GM21576 (cell line): ENCODE measurements at regions not wholly inside any gene's neighbourhood (a gene's known extent, or its start where the extent isn't known, plus 50 kb on each side); places are given as distances from the start of the nearest gene placed in this dataset.
"Not testable (repeated sequence)": the region's sequence is repeated elsewhere in the genome, so short reads cannot be mapped to it uniquely, and the experiment has no call there.

Experiments
- ATAC-seq: cut with Tn5 transposase; IDR thresholded peaks from one replicate; pipeline ENCODE4 v1.9.1; 2021; ENCODE audit warnings: mild to moderate bottlenecking, moderate library complexity; ENCODE audit not compliant: unreplicated experiment

DNA sequence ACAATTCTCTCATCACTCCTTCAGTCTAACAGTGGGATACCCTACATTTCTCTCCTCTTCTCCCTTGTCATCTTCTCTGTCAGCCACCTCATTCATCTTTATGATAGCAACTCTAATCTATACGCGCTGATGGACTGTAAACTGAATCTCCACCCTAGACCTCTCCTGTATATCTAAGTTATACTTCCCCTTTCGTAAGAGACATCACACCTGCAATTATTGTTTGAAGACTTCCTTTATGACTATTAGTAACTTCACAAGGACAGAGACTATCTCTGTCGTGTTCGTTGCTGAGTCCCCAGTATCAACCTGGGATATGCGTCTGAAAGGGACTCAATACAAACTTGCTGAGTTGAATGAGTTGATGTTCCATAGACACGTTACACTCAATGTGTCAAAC lies 263.2 kb downstream of the IRS1 start:
- no peak for ATAC-seq

DNA sequence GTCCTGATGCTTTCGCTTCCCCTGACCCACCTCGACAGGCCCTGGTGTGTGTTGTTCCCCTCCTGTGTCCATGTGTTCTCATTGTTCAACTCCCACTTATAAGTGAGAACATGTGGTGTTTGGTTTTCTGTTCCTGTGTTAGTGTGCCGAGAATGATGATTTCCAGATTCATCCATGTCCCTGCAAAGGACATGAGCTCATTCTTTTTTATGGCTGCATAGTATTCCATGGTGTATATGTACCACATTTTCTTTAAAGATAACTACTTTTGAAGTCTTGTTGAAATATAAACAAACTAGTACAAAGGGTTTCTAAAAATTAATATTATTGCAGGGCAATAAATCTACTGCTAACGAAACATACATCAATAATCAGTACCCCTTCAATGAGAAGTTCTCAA lies 266.6 kb downstream of the IRS1 start:
- not testable (repeated sequence) for ATAC-seq

DNA sequence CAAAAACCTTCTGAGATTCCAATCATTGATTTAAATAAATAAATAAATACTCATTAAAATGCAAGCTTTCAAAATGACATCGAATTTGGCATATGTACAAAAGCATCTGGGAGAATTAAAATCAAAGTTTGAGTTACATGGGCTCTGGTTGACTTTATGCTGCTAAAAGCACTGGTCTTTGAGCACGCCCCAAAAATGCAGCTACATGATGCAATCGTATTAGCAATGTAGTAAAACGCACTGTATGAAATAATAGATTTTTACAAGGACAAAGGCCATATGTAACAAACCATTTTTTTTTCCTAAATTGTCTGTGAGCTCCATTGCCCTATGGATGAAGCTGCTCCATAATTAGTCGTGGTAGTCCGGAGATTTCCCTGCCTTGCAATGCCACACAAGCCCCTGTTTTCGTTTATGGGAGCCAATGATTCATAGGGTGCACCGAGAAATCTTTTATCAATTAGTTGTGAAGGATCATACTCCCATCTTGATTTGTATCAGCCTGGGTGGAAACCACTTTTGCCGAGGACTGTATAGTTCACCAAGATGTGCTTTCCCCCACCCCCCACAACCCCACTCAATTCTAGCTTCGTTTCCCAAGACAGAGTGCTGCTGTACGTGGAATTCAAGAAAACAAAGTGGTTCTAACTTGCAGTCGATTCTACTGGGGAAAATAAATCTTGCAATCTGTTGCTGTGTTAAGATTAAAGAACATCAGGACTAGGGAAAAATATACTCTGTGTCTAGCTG lies 268.4 kb downstream of the IRS1 start:
- no peak for ATAC-seq

DNA sequence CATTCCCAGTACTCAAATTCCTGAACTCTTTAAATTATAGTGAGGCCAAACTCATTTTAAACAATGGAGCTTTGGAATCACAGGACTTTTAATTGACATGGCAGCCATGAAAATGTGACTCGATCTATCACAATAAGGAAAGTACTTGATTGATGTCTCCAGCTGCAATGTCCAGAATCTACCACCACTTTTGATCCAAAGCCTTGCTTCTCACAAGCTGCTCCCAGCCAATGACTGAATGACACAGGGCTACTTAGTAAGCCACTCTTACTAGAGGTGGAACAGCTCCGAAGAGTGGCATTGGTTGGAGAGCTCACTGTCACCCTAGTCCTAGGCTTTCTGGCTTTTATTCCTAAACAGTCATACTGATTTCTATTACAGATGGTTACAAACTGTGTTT lies 270.1 kb downstream of the IRS1 start:
- no peak for ATAC-seq

DNA sequence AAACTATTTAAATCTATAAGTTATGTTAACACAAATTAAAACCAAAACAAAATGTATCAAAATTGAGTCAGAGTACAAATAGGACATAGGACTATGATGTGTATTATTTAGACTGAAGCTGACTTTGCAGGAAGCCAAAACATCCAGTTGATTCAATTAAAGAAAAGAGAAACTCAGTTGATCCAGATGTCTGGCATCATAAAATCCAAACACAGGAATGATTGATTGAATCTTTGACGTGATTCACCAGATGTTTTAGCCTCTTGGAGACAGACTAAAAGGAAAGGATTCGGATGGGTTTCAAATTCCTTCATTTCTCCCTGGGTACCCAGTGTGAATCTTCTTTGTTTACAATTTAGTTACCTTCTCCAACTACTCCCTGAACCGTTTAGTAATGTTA lies 272.9 kb downstream of the IRS1 start:
- ATAC-seq, result no peak

DNA sequence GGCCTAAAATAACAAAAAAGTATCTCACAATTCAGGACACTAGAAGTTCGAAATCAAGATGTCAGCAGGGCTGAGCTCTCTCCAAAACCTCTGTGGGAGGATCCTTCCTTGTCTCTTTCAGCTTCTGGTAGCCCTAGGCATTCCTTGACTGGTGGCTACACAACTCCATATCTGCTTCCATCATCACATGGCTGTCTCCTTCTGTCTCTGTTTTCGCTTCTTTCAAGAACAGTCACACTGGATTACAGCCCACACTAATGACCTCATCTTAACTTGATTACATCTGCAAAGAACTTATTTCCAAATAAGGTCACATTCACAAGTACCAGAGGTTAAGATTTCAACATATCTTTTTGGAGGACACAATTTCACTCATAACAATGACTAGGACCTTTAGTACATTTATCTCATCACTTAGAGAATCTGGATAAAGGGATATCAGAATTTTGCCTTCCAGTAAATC lies 275.2 kb downstream of the IRS1 start:
- no peak for ATAC-seq

DNA sequence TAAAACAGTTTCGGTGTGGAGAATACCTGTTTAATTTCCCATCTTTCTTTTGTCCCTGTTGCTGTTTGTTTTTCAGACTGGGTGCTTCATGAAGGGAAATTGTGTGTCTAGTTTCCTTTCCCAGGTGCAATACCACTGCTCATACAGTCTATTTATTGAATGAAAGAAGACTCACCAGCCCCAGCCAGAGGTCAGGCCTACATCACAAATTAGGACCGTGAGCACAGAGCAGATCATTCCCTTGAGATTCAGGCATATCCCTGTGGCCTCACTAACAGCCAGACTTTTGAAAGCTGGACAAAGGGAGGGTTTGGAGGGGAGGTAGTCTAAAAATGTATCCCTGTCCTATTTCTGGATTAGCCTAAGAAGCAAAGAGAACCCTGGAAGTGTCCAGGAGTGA lies 278.9 kb downstream of the IRS1 start:
- ATAC-seq, result no peak

DNA sequence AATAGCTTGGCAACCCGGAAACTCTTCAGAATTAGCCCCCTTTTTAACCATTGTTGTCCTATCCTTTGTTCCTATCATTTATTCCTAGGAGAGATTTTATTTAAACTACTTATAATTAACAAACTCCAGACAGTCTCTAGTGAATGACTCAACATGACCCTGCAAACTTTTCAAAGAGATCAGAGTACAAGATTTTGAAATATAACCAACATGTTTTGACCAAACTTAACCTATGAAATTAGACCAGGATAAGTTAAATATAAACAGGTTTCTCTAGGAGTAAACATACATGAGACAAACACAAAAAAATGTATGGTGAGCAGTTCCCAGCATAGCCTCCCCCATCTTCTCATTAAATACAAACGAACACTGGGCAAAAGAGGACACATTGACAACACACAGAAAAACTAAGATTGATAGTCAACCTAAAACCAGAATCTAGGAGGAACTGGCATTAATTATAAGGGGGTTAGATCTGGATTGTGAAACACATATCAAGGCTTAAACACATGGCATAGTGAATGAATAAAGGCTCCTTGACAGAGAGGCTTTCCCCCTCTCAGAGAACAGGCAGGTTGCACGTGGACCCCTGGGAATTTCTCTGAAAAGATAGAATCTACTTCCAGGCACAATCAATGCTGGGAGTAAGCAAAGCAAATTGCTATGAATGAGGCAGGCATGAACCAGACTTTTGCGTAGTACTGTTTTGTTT lies 284.1 kb downstream of the IRS1 start:
- ATAC-seq, result no peak

DNA sequence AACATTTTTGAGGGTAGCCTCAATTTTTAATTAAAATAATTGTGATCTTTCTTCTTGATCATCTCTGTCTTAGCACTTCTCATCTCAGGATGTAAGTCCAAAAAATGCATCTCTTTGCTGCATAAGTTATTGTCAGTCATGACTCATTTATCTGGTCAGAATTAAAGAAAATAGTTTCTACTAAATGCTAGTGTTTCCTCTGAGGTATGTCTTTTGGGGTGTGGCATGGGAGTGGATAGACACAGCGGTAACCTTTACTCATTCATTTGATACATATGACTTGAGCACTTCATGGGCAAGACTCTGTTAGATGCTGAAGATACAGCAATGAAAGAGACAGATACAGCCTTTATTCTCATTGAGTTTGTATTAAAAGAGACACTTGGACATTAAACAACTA lies 284.7 kb downstream of the IRS1 start:
- no peak for ATAC-seq

DNA sequence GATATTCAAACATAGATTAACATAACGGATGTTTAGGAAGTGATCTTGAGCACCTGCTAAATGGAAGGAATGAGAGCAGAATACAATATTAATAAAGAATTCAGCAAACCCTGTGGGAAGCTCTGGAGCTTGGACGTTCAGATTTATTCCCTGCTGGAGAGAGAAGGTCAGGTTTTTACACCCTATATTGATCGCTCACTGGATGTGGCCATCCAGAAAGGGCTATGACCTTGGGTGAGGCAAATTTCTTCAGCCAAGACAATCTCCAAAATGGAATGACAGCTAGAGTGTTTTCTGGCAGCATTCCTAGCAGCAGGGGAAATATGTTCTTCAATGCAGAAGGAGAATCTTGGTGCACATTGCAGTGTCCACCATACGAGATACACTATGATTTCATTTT lies 288.3 kb downstream of the IRS1 start:
- ATAC-seq, result no peak

DNA sequence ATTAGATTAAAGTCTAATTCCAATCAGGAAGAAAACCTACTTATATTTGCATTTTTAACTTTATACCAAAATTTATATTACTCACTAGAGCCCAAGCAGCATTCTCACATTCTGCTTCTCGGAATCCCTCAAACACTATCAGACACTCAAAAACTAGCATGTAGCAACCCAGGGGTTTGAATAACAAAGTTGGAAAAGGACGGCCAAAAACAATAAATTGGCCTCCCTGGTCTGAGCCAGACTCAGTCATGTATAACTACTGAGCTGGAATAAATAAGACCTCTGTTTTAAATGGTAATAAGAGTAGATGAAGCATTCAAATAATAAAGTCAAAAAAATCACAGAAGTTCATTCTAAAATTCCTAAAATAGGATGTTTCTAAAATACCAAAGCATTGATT lies 290.9 kb downstream of the IRS1 start:
- ATAC-seq, result no peak

DNA sequence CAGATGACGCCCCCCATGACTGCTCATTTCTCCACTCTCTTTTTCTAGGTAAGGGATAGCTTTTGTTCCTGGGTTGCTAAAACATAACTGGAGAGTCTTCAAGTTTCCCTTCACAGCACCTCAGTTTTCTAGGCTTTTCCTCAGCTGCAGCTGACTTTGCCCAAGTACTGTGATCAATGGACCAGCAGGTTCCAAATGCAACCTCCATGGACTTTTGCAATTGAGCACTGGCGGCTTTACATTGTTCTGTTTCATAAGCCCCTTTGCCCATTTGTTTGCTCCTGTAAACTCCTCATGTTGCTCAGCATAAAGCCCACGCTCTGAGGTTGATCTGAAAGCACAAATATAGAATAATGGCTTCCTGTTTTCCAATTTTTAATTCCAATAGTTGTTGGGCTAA lies 291.6 kb downstream of the IRS1 start:
- ATAC-seq, result no peak

DNA sequence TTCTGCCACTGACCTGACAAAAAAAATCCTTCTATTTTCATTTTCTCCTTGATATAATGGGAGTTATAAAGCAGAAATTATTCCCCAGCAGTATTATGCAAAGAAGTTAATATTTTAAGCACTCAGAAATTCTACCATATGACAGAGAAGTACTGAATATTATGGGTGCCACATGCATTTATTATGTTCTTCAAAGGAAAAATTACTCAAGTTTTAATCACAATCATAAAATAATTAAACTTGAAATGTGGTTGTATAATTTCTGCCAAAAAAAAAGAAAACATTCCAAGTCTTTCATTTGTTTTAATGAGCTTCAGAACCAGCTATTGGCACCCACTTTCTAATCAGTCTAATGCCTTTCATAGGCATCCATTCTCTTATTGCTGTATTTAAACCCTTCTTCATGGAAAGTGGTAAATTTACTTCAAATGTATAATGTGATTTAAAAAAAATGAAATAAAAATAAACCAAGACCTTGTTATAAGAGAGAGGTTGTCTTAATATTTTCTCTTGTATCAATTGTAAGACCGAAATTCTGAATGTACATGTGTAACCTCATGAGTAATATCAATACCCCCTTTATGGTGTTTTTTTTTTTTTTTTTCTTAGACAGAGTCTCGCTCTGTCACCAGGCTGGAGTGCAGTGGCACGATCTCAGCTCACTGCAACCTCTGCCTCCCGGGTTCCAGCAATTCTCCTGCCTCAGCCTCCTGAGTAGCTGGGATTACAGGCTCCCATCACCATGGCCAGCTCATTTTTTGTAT lies 302.3 kb downstream of the IRS1 start:
- ATAC-seq, result no peak

DNA sequence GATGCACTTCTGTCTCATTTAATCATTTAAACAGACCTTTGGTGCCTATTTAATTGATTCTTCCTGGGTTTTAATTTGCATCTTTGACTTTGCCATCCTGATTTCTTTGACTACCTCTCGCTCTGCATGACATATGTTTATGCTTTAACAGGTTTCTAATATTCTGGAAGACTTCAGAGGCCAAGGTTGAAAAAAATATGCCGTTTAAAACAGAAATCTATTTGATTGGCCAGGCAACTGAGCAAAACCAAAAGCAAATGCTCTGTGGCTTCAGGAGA lies 303.4 kb downstream of the IRS1 start:
- ATAC-seq, result no peak

DNA sequence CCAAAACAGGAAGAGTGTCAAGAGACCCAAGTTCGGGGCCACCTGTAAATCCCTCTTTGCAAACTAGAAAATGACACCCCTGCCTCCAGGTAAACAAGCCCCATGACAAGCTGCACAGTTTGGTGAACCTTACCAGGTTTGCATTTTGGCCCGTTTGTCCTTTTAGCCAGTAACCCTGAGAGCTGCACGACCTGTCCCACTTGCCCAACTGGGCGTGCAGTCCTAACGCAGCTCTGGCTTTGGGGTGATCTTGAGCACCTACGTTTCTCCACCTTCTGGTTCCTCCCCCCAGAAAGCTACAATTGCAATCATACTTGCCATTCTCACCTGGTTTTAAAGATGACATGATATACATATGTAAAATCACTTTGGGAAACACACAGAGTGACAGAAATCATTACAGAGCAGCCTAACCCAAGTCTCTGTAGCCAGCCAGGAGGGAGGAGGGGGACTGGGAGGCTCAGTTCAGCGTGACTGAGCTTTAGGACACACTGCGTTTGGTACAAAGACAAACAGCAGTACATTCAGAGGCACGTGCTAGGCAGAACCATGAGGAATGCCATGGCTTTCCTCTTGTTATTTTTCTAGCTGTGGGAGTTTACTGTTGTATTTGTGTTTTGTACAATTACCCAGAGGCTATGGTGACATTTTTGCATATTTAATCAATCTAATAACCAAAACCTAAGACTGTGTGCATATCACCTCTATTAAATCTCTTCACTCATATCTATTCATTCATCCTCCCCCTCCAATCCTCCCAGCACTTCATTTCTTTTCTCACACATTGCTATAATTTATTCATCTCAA lies 304.0 kb downstream of the IRS1 start:
- no peak for ATAC-seq

DNA sequence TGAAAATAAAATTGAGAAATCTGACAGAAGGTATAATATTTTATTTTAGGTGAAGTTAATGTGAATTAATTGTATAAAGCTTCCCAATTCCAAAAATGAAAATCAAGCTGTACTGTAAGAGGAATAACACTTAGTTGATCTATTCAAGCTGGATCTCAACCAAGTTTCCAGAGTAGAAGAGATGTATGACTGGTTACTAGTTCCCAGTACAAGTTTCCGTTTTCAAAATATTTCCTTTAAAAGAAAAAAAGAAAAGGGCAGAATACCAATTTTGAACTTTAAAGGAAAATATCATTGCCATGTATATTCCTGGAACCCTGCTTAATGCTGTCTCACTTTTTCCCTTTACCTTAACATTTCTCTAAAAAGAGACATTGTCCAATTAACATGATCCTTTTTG lies 308.5 kb downstream of the IRS1 start:
- ATAC-seq, result no peak

DNA sequence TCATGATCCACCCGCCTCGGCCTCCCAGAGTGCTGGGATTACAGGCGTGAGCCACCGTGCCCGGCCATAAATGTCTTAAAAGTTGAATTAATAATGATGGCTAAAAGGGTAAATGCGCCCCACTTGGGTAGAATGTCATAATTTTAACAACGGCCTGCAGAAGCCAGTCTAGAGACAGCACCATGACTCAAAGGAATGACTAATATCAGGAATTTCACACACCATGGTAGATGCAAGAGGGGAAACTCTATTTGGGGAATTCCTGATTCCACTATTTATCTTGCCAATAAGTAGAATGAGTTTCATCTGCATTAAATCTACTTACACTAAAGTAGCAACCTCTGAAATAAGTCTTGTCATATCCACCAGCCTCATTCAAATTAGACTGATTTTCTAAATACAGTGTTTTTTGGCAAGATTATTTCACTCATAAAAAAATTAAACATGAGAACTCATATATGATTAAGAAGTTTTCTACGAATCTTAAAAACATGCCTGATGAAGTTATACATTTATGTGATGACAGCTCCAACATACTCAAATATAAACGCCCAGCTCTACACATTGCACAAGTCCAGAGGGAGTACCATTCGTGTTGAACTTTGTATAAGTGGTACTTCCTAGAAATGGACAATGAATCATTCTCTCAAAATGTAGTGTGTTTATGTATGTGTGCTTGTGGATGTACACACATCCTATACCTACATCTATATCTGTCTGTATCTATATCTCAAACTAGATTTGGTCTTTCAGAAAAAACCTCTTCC lies 309.7 kb downstream of the IRS1 start:
- ATAC-seq, result no peak

DNA sequence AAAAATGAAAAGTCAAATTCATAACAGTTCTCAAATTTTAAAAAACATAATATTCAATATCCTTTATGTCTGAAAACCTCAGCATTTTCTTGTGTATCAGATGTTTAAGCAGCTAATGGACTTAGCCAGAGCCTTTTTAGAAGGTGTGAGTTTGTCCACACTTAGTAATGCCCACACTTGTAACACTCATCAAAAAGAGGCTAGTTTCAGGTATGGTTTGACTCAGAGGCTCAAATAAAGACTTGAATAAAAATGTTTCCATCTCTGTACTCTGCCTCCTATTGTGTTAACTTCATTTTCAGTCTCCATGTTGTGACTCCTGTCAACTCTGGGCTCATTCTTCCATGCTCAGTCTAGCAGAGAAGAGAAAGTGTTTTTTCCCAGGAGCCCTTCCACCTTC lies 311.6 kb downstream of the IRS1 start:
- peak; percentile 47 for ATAC-seq

DNA sequence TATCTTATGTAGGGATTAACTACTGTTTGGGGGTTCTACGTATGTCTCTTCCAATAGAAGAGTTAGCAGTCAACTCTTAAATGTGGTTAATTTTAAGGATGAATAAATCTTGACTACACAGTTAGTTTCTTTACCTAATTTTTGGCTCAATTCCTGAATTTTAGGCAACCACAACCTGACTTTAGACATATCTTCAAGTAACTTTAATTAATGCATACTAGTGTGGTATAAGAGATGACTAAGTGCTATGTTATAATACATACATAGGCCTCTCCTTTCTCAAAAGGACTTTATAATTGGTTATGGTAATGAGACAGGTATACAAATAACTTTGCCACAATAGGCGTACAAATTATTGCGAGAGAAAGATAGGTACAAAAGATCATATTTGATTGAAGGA lies 312.0 kb downstream of the IRS1 start:
- ATAC-seq, result no peak

DNA sequence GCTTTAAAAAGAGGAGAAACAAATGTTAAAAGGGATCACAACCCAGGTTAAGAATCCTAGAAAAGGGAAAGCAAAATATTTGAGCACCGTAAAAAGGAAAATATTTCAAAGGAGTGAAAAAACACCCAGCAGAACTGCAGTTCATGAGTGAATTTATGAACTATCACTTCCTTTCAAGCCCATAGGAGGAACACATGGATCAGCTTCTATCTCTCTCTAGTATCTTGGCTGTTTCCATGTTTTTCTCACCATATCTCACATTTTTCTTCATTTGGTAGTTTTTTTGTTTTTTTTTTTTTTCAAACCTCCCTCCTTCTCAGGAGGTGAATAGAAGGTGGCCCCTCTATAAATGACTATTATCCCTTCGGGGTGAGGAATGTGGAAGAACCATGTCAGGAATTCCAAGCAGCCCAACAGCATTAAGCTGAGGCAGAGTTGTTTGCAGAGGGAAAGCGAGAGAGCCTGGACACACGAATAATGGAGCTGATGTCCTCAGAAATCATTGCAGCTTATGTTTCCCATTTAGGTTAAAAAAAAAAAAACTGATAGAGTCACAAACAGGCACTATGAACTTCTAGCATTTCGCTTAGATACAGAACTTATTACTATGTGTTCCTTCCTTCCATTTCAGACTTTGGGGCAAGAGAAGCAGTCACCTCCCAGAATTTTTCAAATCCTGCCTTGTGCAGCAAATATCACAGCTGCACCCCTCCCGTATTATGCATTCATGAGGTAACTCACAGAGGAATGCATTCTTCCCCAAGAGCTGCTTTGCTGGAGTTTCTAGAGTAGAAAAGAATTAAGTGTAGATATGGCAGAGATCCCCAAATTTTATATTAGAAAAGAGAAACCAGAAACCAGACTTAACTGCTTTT lies 315.6 kb downstream of the IRS1 start:
- no peak for ATAC-seq
